ENCODE measurements at regions not wholly inside any gene's neighbourhood (a gene's known extent, or its start where the extent isn't known, plus 50 kb on each side); places are given as distances from the start of the nearest gene placed in this dataset.

- TF ChIP-seq, protein P1, sequence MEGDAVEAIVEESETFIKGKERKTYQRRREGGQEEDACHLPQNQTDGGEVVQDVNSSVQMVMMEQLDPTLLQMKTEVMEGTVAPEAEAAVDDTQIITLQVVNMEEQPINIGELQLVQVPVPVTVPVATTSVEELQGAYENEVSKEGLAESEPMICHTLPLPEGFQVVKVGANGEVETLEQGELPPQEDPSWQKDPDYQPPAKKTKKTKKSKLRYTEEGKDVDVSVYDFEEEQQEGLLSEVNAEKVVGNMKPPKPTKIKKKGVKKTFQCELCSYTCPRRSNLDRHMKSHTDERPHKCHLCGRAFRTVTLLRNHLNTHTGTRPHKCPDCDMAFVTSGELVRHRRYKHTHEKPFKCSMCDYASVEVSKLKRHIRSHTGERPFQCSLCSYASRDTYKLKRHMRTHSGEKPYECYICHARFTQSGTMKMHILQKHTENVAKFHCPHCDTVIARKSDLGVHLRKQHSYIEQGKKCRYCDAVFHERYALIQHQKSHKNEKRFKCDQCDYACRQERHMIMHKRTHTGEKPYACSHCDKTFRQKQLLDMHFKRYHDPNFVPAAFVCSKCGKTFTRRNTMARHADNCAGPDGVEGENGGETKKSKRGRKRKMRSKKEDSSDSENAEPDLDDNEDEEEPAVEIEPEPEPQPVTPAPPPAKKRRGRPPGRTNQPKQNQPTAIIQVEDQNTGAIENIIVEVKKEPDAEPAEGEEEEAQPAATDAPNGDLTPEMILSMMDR (IDR thresholded peaks at IDR 0.05): no peak
- no peak for TF ChIP-seq EP300 (IDR thresholded peaks at IDR 0.05)
Observed at GRCh38 chr15:69691307-69692015, 238.8 kb downstream of the RPLP1 start.

Data from tibial nerve (tissue), 4 donors.